Gastroesophageal sphincter (tissue), 3 donors: ENCODE measurements at regions not wholly inside any gene's neighbourhood (a gene's known extent, or its start where the extent isn't known, plus 50 kb on each side); places are given as distances from the start of the nearest gene placed in this dataset.

Experiments used
- CTCF ChIP-seq, 4 experiments: fragments of 200-600 bp in 2 of 4; fragments of 450-650 bp in 2 of 4; sonication (generic) in 1 of 4; IDR thresholded peaks; one replicate each; pipeline ENCODE4 v1.5.1; 2017 to 2019; ENCODE audit warnings: antibody characterized with exemption in 4 of 4, mild to moderate bottlenecking in 2 of 4, moderate library complexity in 2 of 4
- POLR2A ChIP-seq, 2 donors: fragments of 450-650 bp; IDR thresholded peaks; one replicate each; pipeline ENCODE4 v1.6.1; 2017; ENCODE audit warnings: antibody characterized with exemption in 2 of 2, mild to moderate bottlenecking in 2 of 2, moderate library complexity in 1 of 2

- TF ChIP-seq CTCF (IDR thresholded peaks at IDR 0.05) (no peak), POLR2A (IDR thresholded peaks at IDR 0.05) (no peak)
Observed at GRCh38 chr4:100695871-100696270, 178.0 kb upstream of the EMCN start.
